HepG2 (cell line): ENCODE measurements at regions not wholly inside any gene's neighbourhood (a gene's known extent, or its start where the extent isn't known, plus 50 kb on each side); places are given as distances from the start of the nearest gene placed in this dataset.

Experiments
- ATAC-seq: fragments of 200-7000 bp; cut with Tn5 transposase; 3 replicates; pipeline ENCODE4 v1.9.1; 2020; ENCODE audit warnings: mild to moderate bottlenecking, moderate library complexity
- BruUV-seq: library from RNA; stranded (reverse); fragments of 400-500 nt; replicated peaks from 2 replicates; lab custom pipeline; 2021; lab: Mats Ljungman, UMichigan
- CTCF ChIA-PET: fragments of 300-600 bp; formaldehyde crosslinking; extraction: SDS; loops from one replicate; lab custom pipeline; 2021; ENCODE audit warnings: low total read pairs, inconsistent platforms, low intra/inter-chr PET ratio; lab: Yijun Ruan, JAX
- POLR2A ChIA-PET: fragments of 350-600 bp; sonication (Branson Sonifier 250); formaldehyde crosslinking; loops from one replicate; lab custom pipeline; 2020; ENCODE audit warnings: antibody characterized with exemption, inconsistent platforms; lab: Yijun Ruan, JAX
- DNase-seq: peaks from one replicate; pipeline ENCODE4 v3.0.0-alpha.2; 2015; ENCODE audit warnings: low spot score
- FAIRE-seq: peaks from 3 replicates; lab custom pipeline; 2011; peaks lifted over from hg19 to GRCh38; lab: Jason Lieb, UNC
- H2AFZ ChIP-seq: one replicate; pipeline ENCODE4 v1.6.1; 2011; ENCODE audit warnings: low read length, inconsistent platforms
- H3K27ac ChIP-seq: fragments of 300-600 bp; 3 replicates; pipeline ENCODE4 v1.8.0; 2011; ENCODE audit warnings: mixed run types, mild to moderate bottlenecking, mixed read lengths, low read length, inconsistent platforms; ENCODE audit not compliant: insufficient read depth; ENCODE audit errors: extremely low read length
- H3K27me3 ChIP-seq, 2 experiments: fragments of 200-600 bp in 1 of 2; 2 replicates in 1 of 2; 3 replicates in 1 of 2; pipeline versions ENCODE4 v1.6.0 to v1.8.0; 2011; ENCODE audit warnings: low read length in 2 of 2, mild to moderate bottlenecking in 2 of 2, moderate library complexity in 2 of 2, inconsistent platforms in 1 of 2; ENCODE audit not compliant: insufficient read depth in 2 of 2, control insufficient read depth in 1 of 2
- H3K36me3 ChIP-seq, 2 experiments: fragments of 200-600 bp in 1 of 2; replicated peaks in 1 of 2; 2 replicates in 1 of 2; 3 replicates in 1 of 2; pipeline versions ENCODE4 v1.5.1 to v1.8.0; 2011; ENCODE audit warnings: low read length in 2 of 2, inconsistent platforms in 1 of 2; ENCODE audit not compliant: insufficient read depth in 2 of 2, control insufficient read depth in 1 of 2
- H3K4me1 ChIP-seq: 2 replicates; pipeline ENCODE4 v1.5.1; 2012; ENCODE audit warnings: low read length, inconsistent platforms; ENCODE audit not compliant: insufficient read depth
- H3K4me2 ChIP-seq: 2 replicates; pipeline ENCODE4 v1.6.0; 2011; ENCODE audit warnings: low read depth, low read length, inconsistent platforms
- H3K4me3 ChIP-seq, 3 experiments: fragments of 200-600 bp in 1 of 3; sonication (generic), shearing (Covaris generic) in 1 of 3; replicated peaks in 1 of 3; 2 replicates each; pipeline ENCODE4 v1.5.1; 2011 to 2016; ENCODE audit warnings: low read length in 3 of 3, inconsistent platforms in 2 of 3, low read depth in 2 of 3, mild to moderate bottlenecking in 2 of 3, control low read depth in 1 of 3, mixed read lengths in 1 of 3; ENCODE audit not compliant: insufficient read depth in 1 of 3
- H3K79me2 ChIP-seq: one replicate; pipeline ENCODE4 v1.6.1; 2011; ENCODE audit warnings: low read length, inconsistent platforms; ENCODE audit not compliant: insufficient read depth
- H3K9ac ChIP-seq: 2 replicates; pipeline ENCODE4 v1.6.0; 2011; ENCODE audit warnings: mild to moderate bottlenecking, low read depth, low read length, inconsistent platforms; ENCODE audit not compliant: insufficient read depth
- H3K9me3 ChIP-seq: 2 replicates; pipeline ENCODE4 v1.5.1; 2012; ENCODE audit warnings: mild to moderate bottlenecking, low read length
- H4K20me1 ChIP-seq: 2 replicates; pipeline ENCODE4 v1.6.0; 2011; ENCODE audit warnings: inconsistent platforms, mild to moderate bottlenecking, low read length, moderate library complexity; ENCODE audit not compliant: insufficient read depth
- FOXO1 ChIP-seq: sonication (generic); formaldehyde crosslinking; IDR thresholded peaks from 2 replicates; pipeline ENCODE4 v1.4.0; 2020; ENCODE audit warnings: missing genetic modification reagents
- TCF7L2 ChIP-seq: IDR thresholded peaks from 2 replicates; pipeline ENCODE4 v1.6.1; 2011; ENCODE audit warnings: mild to moderate bottlenecking, low read depth, low read length, moderate library complexity
- TMF1 ChIP-seq: sonication (generic); formaldehyde crosslinking; IDR thresholded peaks from 2 replicates; pipeline ENCODE4 v1.8.1; 2022; ENCODE audit warnings: low read depth, missing genetic modification reagents
- ZFY ChIP-seq: sonication (generic); formaldehyde crosslinking; IDR thresholded peaks from 2 replicates; pipeline ENCODE4 v1.4.0; 2020; ENCODE audit warnings: missing genetic modification reagents
- ZNF33B ChIP-seq: sonication (generic); formaldehyde crosslinking; IDR thresholded peaks from 2 replicates; pipeline ENCODE4 v1.5.1; 2020; ENCODE audit warnings: mild to moderate bottlenecking, missing genetic modification reagents
- WGBS: methylation state at CpG from one replicate; pipeline ENCODE4 v1.1.6; 2017; ENCODE audit warnings: low lambda C conversion rate; 5-methylcytosine and 5-hydroxymethylcytosine counted together
- in situ Hi-C: cut with HindIII; loops from 2 replicates; pipeline ENCODE4 v1.10.0; 2017; ENCODE audit warnings: low pct_unique_long_range_greater_than_20kb; ENCODE audit not compliant: extremely low pct_ligation_motif_present
- intact Hi-C: fragments of 100-400 bp; cut with micrococcal nuclease; formaldehyde crosslinking; loops from one replicate; pipeline ENCODE4 v1.10.0; 2022; ENCODE audit not compliant: unreplicated experiment
- TF ChIP-seq, protein P1 (sequence below): sonication (generic); formaldehyde crosslinking; IDR thresholded peaks from 2 replicates; pipeline ENCODE4 v1.9.0; 2022; ENCODE audit warnings: missing genetic modification reagents, mild to moderate bottlenecking, borderline replicate concordance
- TF ChIP-seq, protein P2 (sequence below): sonication (generic); formaldehyde crosslinking; IDR thresholded peaks from 2 replicates; pipeline ENCODE4 v1.8.1; 2023; ENCODE audit warnings: mild to moderate bottlenecking, moderate library complexity, missing genetic modification reagents

DNA sequence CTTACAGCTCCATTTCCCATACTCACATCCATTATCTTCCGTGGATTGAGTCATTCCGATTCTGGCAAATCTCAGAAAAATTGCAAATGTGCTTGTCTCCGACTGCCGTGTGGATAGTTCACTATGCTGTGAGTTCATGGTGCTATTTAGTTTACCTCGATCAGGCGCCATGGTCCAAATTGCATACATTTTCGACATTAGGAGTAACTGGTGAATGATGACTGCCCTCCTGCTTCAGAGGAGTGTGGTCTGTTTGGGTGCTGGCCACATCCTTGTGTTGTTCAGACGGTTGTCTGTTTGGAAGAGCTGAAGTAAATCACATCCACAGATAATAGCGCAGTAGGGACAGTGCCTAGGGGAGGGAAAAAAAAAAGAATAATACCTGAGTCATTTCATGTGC, 439.5 kb downstream of the ZNF516 start:
- H3K4me2 ChIP-seq = no peak overlapping the region
- H4K20me1 ChIP-seq = no peaks in the 10 kb centered on the region
- WGBS = 50% methylated on average over 9 of the region's 9 CpGs
- TF ChIP-seq, protein P1, sequence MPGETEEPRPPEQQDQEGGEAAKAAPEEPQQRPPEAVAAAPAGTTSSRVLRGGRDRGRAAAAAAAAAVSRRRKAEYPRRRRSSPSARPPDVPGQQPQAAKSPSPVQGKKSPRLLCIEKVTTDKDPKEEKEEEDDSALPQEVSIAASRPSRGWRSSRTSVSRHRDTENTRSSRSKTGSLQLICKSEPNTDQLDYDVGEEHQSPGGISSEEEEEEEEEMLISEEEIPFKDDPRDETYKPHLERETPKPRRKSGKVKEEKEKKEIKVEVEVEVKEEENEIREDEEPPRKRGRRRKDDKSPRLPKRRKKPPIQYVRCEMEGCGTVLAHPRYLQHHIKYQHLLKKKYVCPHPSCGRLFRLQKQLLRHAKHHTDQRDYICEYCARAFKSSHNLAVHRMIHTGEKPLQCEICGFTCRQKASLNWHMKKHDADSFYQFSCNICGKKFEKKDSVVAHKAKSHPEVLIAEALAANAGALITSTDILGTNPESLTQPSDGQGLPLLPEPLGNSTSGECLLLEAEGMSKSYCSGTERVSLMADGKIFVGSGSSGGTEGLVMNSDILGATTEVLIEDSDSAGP (CRISPR knock-in tag) = no peak
- TF ChIP-seq TMF1 (CRISPR knock-in tag) (no peak), ZFY (CRISPR knock-in tag) (no peak), TCF7L2 (no peak), FOXO1 (CRISPR knock-in tag) (no peak), ZNF33B (CRISPR knock-in tag) (no peak)
- TF ChIP-seq, protein P2, sequence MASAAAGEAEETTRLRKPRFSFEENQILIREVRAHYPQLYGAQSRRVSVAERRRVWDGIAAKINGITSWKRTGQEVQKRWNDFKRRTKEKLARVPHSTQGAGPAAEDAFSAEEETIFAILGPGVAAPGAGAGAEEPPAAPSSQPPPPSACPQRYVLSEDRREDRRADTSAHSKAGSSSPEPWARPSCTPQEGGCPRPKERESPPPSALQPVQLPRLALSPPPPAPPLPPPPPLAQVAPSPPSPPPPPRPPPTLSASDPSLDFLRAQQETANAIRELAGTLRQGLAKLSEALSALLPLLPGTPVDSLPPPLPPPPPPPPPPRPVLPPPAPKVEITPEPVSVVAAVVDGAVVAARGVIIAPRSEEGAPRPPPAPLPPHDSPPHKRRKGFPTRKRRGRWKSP (CRISPR knock-in tag) = no peak
- TF ChIP-seq, all 625 proteins: peak for 0
- CTCF ChIA-PET = no interaction called here
- no peak overlapping the region for H3K4me3 ChIP-seq
- ATAC-seq (no peak), DNase-seq (no peak), FAIRE-seq (no peak)
- H3K9me3 ChIP-seq = no peaks in the 10 kb centered on the region
- H3K9ac ChIP-seq = no peak overlapping the region
- peaks cover 0 to 19% of the 10 kb centered on the region in 2 experiments; a peak in 2 of 5 replicates for H3K27me3 ChIP-seq
- in situ Hi-C loops (no loop called here), intact Hi-C loops (no loop called here)
- no peak overlapping the region for H2AFZ ChIP-seq
- H3K79me2 ChIP-seq = no peaks in the 10 kb centered on the region
- BruUV-seq = no TSS peak
- no peaks in the 10 kb centered on the region for H3K4me1 ChIP-seq
- POLR2A ChIA-PET = no interaction called here
- H3K36me3 ChIP-seq = no peaks in the 10 kb centered on the region
- H3K27ac ChIP-seq = no peak overlapping the region
